Heart left ventricle (tissue), 16 donors: ENCODE measurements at regions not wholly inside any gene's neighbourhood (a gene's known extent, or its start where the extent isn't known, plus 50 kb on each side); places are given as distances from the start of the nearest gene placed in this dataset.
A peak's percentile ranks its signal among the peaks of the same experiment; 100 is the strongest.

Experiments used
- ATAC-seq, 4 donors: fragments of 200-7000 bp; cut with Tn5 transposase; one replicate each; pipeline ENCODE4 v1.9.1; 2020 to 2022; ENCODE audit warnings: moderate library complexity in 4 of 4, mild to moderate bottlenecking in 3 of 4, moderate number of reproducible peaks in 1 of 4
- DNase-seq, 5 donors: peaks; one replicate each; pipeline ENCODE4 v3.0.0-alpha.2; 2020
- H3K27ac ChIP-seq, 12 donors: fragments of 200-600 bp; sonication (generic) in 4 of 12; one replicate each; pipeline versions ENCODE4 v1.5.0 to v1.8.0; 2016 to 2022; ENCODE audit warnings: mild to moderate bottlenecking in 2 of 12
- H3K27me3 ChIP-seq, 9 donors: fragments of 200-600 bp; sonication (generic) in 2 of 9; one replicate each; pipeline versions ENCODE4 v1.5.1 to v1.8.0; 2016 to 2022; ENCODE audit warnings: mild to moderate bottlenecking in 3 of 9
- H3K36me3 ChIP-seq, 9 donors: fragments of 200-600 bp; sonication (generic) in 2 of 9; one replicate each; pipeline versions ENCODE4 v1.5.0 to v1.8.0; 2018 to 2022; ENCODE audit warnings: mild to moderate bottlenecking in 2 of 9
- H3K4me1 ChIP-seq, 12 donors: fragments of 200-600 bp; sonication (generic) in 4 of 12; one replicate each; pipeline versions ENCODE4 v1.5.0 to v1.8.0; 2016 to 2022; ENCODE audit warnings: mild to moderate bottlenecking in 3 of 12
- H3K4me3 ChIP-seq, 12 donors: fragments of 200-600 bp; sonication (generic) in 4 of 12; one replicate each; pipeline versions ENCODE4 v1.5.0 to v1.8.0; 2017 to 2022; ENCODE audit warnings: mild to moderate bottlenecking in 9 of 12, moderate library complexity in 4 of 12
- H3K9me3 ChIP-seq, 12 donors: fragments of 200-600 bp; sonication (generic) in 4 of 12; one replicate each; pipeline versions ENCODE4 v1.5.0 to v1.8.0; 2016 to 2022; ENCODE audit warnings: mild to moderate bottlenecking in 1 of 12
- CTCF ChIP-seq, 12 donors: fragments of 200-600 bp; sonication (generic) in 4 of 12; IDR thresholded peaks; one replicate each; pipeline versions ENCODE4 v1.5.0 to v1.8.0; 2018 to 2022; ENCODE audit warnings: antibody characterized with exemption in 12 of 12, mild to moderate bottlenecking in 5 of 12
- POLR2A ChIP-seq, 2 donors: fragments of 450-650 bp; IDR thresholded peaks; one replicate each; pipeline ENCODE4 v1.6.1; 2017; ENCODE audit warnings: antibody characterized with exemption in 2 of 2, mild to moderate bottlenecking in 2 of 2, moderate library complexity in 2 of 2
- WGBS, 4 donors: extraction: QIAGEN DNeasy Blood & Tissue Kit in 2 of 4; methylation state at CpG; one replicate each; pipeline versions ENCODE4 v1.1.5 to v1.1.7; 2013 to 2018; 5-methylcytosine and 5-hydroxymethylcytosine counted together
- intact Hi-C, 10 donors: fragments of 100-400 bp; cut with DNase I; formaldehyde crosslinking; loops; one replicate each; pipeline versions ENCODE4 v1.11.1 to v1.14.2; 2022
- donor health status: ischemic (EF 13 %, LVEDD 7.1; RV severe dilation, severe dysfunction).
- donor health status: healthy with polysubstance abuse.
- donor health status: DM: no; HTN: yes; CAD: no.
- donor health status: DM: no; HTN: no; CAD: no.
- donor health status: ischemic (EF 25% LVEDD 6.9; RV normal size, moderate dysfunction).
- donor health status: ischemic (EF 25% LVEDD 5.7; RV mildly dilated, moderate dysfunction).
- donor health status: healthy.
- donor health status: DM: yes; HTN: yes; CAD: no.
- donor health status: ischemic (EF 35%, LVEDD 5.7; RV mildly dilated, moderate dysfunction).
- donor health status: nonischemic (EF 11% LVEDD 7.7; RV severe dilation, severe dysfunction).
- donor health status: DM: yes; HTN: yes; CAD: no.
- donor health status: PGD.
- donor health status: ischemic (EF 29% LVEDD 5.4; RV normal size, mild dysfunction).
- donor health status: nonischemic (EF 23%, LVEDD 6.1; RV moderate dilation, normal function).

- WGBS, 4 donors: 2 to 5% (median 4%) methylated on average over 1 of the region's 1 CpG
- no peaks in the 10 kb centered on the region for H3K27me3 ChIP-seq
- intact Hi-C loops: no loop called here
- H3K36me3 ChIP-seq: no peaks in the 10 kb centered on the region
- H3K27ac ChIP-seq: no peak overlapping the region
- H3K9me3 ChIP-seq: no peaks in the 10 kb centered on the region
- no peaks in the 10 kb centered on the region for H3K4me1 ChIP-seq
- no peak overlapping the region for H3K4me3 ChIP-seq
- ATAC-seq (no peak), DNase-seq (no peak)
- no peak for TF ChIP-seq POLR2A (IDR thresholded peaks at IDR 0.05)
- no peak for TF ChIP-seq CTCF (IDR thresholded peaks at IDR 0.05)
These were observed 905.5 kb upstream of the PCDH20 start for GRCh38 chr13:62321139-62321538.

DNA sequence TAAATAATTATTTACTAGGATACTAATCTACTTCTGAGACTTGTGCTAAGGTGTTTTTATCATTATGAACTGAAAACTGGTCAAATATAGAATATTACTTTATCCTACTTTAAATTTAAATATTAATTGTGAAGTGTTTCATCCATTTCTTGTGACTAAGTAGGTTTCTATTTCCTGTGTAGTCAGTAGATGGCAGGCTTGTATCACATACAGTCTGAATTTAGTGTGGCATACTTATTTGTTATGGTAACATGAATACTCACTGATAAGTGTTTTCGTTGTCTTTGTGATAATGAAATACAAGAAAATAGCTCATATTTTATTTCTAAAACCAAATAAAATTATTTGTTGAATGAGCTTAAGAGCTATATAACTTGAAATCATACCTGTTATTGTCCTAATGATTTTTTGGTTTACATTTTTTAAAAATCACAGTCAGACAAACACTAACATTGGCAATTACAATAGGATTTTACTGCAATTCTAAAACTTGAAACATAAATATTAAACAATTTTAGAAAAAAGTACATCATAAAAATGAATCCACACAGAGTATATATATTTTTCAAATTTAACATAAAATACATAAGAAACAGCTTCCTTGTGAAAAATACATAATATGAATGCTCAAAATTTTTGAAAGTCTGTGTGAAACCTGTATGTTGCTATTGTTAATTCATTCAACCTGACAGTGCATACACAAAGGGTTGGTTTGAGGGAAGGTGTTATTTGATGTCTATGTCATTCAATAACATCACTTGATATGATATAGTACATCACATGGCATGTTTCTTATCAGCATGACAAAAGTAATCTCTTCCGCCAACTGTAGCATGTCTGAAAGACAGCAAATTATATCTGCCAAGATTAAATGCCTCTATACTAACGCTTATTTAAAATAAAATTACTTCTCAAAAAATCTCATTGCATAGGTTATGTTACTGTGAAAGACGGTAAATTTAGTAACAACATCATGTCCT is 904.8 kb upstream of the PCDH20 start:
- intact Hi-C loops: no loop called here
- Histone ChIP-seq H3K4me3 (no peak overlapping the region), H3K27me3 (no peaks in the 10 kb centered on the region), H3K9me3 (no peaks in the 10 kb centered on the region), H3K4me1 (no peaks in the 10 kb centered on the region), H3K27ac (no peak overlapping the region), H3K36me3 (no peaks in the 10 kb centered on the region)
- TF ChIP-seq CTCF (IDR thresholded peaks at IDR 0.05) (peak in 10 of 12 donors; percentile 13 to 57 (median 42)), POLR2A (IDR thresholded peaks at IDR 0.05) (no peak)
- WGBS, 4 donors: 16 to 20% (median 18%) methylated on average over 4 of the region's 4 CpGs
- DNase-seq: no peak
- ATAC-seq: no peak

DNA sequence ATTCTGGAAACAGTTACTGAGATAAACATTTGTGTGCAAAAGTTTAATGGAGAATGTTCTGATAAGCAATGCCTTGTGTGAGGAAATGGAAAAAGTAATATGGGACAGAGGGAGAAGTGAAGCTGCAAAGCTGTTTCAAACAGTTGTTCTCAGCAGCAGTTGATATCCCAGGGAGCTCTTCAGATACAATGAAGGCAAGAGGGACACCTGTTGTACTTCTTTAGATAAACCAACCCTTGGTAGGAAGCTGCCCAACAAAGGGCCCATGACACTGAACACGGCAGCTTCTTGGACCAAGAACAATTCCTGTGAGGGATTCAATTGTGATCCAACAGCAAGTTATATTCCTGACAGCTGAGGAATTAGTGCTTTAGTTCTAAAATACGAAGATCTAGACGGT is 894.3 kb upstream of the PCDH20 start:
- DNase-seq (no peak), ATAC-seq (no peak)
- Histone ChIP-seq H3K27ac (no peak overlapping the region), H3K27me3 (no peaks in the 10 kb centered on the region), H3K4me3 (no peak overlapping the region), H3K9me3 (no peaks in the 10 kb centered on the region), H3K4me1 (no peaks in the 10 kb centered on the region), H3K36me3 (no peaks in the 10 kb centered on the region)
- intact Hi-C loops: no loop called here
- WGBS, 4 donors: 69 to 77% (median 70%) methylated on average over 3 of the region's 3 CpGs
- no peak for TF ChIP-seq CTCF (IDR thresholded peaks at IDR 0.05)
- TF ChIP-seq POLR2A (IDR thresholded peaks at IDR 0.05): no peak

- H3K36me3 ChIP-seq: no peaks in the 10 kb centered on the region
- H3K4me3 ChIP-seq: peak overlapping the region in 3 of 12 donors; percentile 4 to 38 (median 8)
- ATAC-seq (no peak), DNase-seq (no peak)
- TF ChIP-seq POLR2A (IDR thresholded peaks at IDR 0.05): no peak
- no peak for TF ChIP-seq CTCF (IDR thresholded peaks at IDR 0.05)
- WGBS, 4 donors: 57 to 75% (median 65%) methylated on average over 3 of the region's 3 CpGs
- intact Hi-C loops: no loop called here
- H3K9me3 ChIP-seq: peaks cover 0 to 13% (median 0%) of the 10 kb centered on the region in 12 donors
- no peaks in the 10 kb centered on the region for H3K27me3 ChIP-seq
- no peak overlapping the region for H3K27ac ChIP-seq
- no peaks in the 10 kb centered on the region for H3K4me1 ChIP-seq
These were observed 890.1 kb upstream of the PCDH20 start for GRCh38 chr13:62305756-62306155.
